H9 (cell line): ENCODE measurements at regions not wholly inside any gene's neighbourhood (a gene's known extent, or its start where the extent isn't known, plus 50 kb on each side); places are given as distances from the start of the nearest gene placed in this dataset.

ENCODE experiments used
- DNase-seq: peaks from one replicate; pipeline ENCODE4 v3.0.0-alpha.2; 2017
- H2AFZ ChIP-seq: one replicate; pipeline ENCODE4 v1.6.1; 2013; ENCODE audit warnings: mild to moderate bottlenecking, low read length, control low read depth, moderate library complexity
- H2AK5ac ChIP-seq: 2 replicates; pipeline ENCODE4 v1.6.1; 2013; ENCODE audit warnings: low read length, control low read depth, mixed read lengths; ENCODE audit not compliant: insufficient read length
- H2BK120ac ChIP-seq: one replicate; pipeline ENCODE4 v1.6.1; 2013; ENCODE audit warnings: low read depth, mild to moderate bottlenecking, low read length, control low read depth, inconsistent platforms; ENCODE audit not compliant: poor library complexity, severe bottlenecking
- H2BK12ac ChIP-seq: 2 replicates; pipeline ENCODE4 v1.6.1; 2013; ENCODE audit warnings: low read length, control low read depth, mixed read lengths, low read depth; ENCODE audit not compliant: insufficient read length
- H2BK15ac ChIP-seq: 2 replicates; pipeline ENCODE4 v1.6.1; 2013; ENCODE audit warnings: low read depth, low read length, control low read depth
- H2BK20ac ChIP-seq: one replicate; pipeline ENCODE4 v1.6.1; 2013; ENCODE audit warnings: low read depth, mild to moderate bottlenecking, low read length, control low read depth, inconsistent platforms; ENCODE audit not compliant: poor library complexity, severe bottlenecking
- H2BK5ac ChIP-seq: 2 replicates; pipeline ENCODE4 v1.6.1; 2013; ENCODE audit warnings: low read length, control low read depth, mixed read lengths; ENCODE audit not compliant: insufficient read length
- H3K14ac ChIP-seq: 2 replicates; pipeline ENCODE4 v1.6.1; 2013; ENCODE audit warnings: low read length, control low read depth; ENCODE audit not compliant: insufficient read depth
- H3K18ac ChIP-seq: 2 replicates; pipeline ENCODE4 v1.6.1; 2013; ENCODE audit warnings: low read depth, mild to moderate bottlenecking, mixed read lengths, low read length, control low read depth; ENCODE audit not compliant: insufficient read length
- H3K23ac ChIP-seq: 2 replicates; pipeline ENCODE4 v1.6.1; 2013; ENCODE audit warnings: low read length, control low read depth, mixed read lengths, low read depth; ENCODE audit not compliant: insufficient read length
- H3K23me2 ChIP-seq: 2 replicates; pipeline ENCODE4 v1.6.1; 2013; ENCODE audit warnings: low read depth, mild to moderate bottlenecking, mixed read lengths, low read length, control low read depth; ENCODE audit not compliant: insufficient read length, poor library complexity, severe bottlenecking
- H3K27ac ChIP-seq: 2 replicates; pipeline ENCODE4 v1.5.1; 2013; ENCODE audit warnings: low read length, control low read depth, mixed read lengths, low read depth; ENCODE audit not compliant: insufficient read length
- H3K27me3 ChIP-seq: 2 replicates; pipeline ENCODE4 v1.6.1; 2013; ENCODE audit warnings: low read length, control low read depth, inconsistent platforms; ENCODE audit not compliant: insufficient read depth
- H3K4ac ChIP-seq: 2 replicates; pipeline ENCODE4 v1.6.1; 2013; ENCODE audit warnings: low read depth, mild to moderate bottlenecking, control low read depth, inconsistent platforms, low read length, moderate library complexity
- H3K4me1 ChIP-seq: 2 replicates; pipeline ENCODE4 v1.6.1; 2013; ENCODE audit warnings: low read length, control low read depth, inconsistent platforms; ENCODE audit not compliant: insufficient read depth
- H3K4me2 ChIP-seq: 2 replicates; pipeline ENCODE4 v1.6.1; 2013; ENCODE audit warnings: low read length, control low read depth, mixed read lengths; ENCODE audit not compliant: insufficient read length, insufficient read depth
- H3K56ac ChIP-seq: 2 replicates; pipeline ENCODE4 v1.6.1; 2013; ENCODE audit warnings: low read depth, mild to moderate bottlenecking, mixed read lengths, low read length, control low read depth; ENCODE audit not compliant: insufficient read length
- H3K79me1 ChIP-seq: 2 replicates; pipeline ENCODE4 v1.6.1; 2013; ENCODE audit warnings: low read depth, mild to moderate bottlenecking, moderate library complexity, low read length, control low read depth, inconsistent platforms; ENCODE audit not compliant: insufficient read depth, poor library complexity, severe bottlenecking
- H3K79me2 ChIP-seq: 2 replicates; pipeline ENCODE4 v1.6.1; 2013; ENCODE audit warnings: low read length, control low read depth, inconsistent platforms; ENCODE audit not compliant: insufficient read depth
- H3K9ac ChIP-seq: 2 replicates; pipeline ENCODE4 v1.6.1; 2013; ENCODE audit warnings: low read length, control low read depth, mixed read lengths; ENCODE audit not compliant: insufficient read length; ENCODE audit errors: extremely low read depth
- H3K9me3 ChIP-seq: one replicate; pipeline ENCODE4 v1.6.1; 2013; ENCODE audit warnings: low read depth, low read length, inconsistent platforms; ENCODE audit not compliant: control insufficient read depth
- H3T11ph ChIP-seq: one replicate; pipeline ENCODE4 v1.6.1; 2013; ENCODE audit warnings: mild to moderate bottlenecking, low read length, control low read depth, inconsistent platforms
- H4K20me1 ChIP-seq: one replicate; pipeline ENCODE4 v1.6.1; 2013; ENCODE audit not compliant: control insufficient read depth, insufficient read length, insufficient read depth
- H4K5ac ChIP-seq: 2 replicates; pipeline ENCODE4 v1.6.1; 2013; ENCODE audit warnings: low read depth, mild to moderate bottlenecking, mixed read lengths, low read length, control low read depth; ENCODE audit not compliant: insufficient read length
- H4K8ac ChIP-seq: replicated peaks from 2 replicates; pipeline ENCODE4 v1.6.1; 2013; ENCODE audit warnings: low read length, control low read depth, mixed read lengths, low read depth; ENCODE audit not compliant: insufficient read length
- H4K91ac ChIP-seq: 2 replicates; pipeline ENCODE4 v1.6.1; 2013; ENCODE audit warnings: low read depth, mild to moderate bottlenecking, moderate library complexity, mixed read lengths, low read length, control low read depth; ENCODE audit not compliant: insufficient read length
- H3K27ac Mint-ChIP-seq, 3 experiments: 2 replicates in 2 of 3; 3 replicates in 1 of 3; pipeline ENCODE4 v1.8.0; 2020 to 2021; ENCODE audit warnings: mixed read lengths in 3 of 3, mild to moderate bottlenecking in 1 of 3, moderate library complexity in 1 of 3
- H3K27me3 Mint-ChIP-seq: 2 replicates; pipeline ENCODE4 v1.8.0; 2021; ENCODE audit warnings: low read depth, mild to moderate bottlenecking, moderate library complexity, mixed read lengths
- H3K36me3 Mint-ChIP-seq, 3 experiments: 2 replicates in 2 of 3; 3 replicates in 1 of 3; pipeline ENCODE4 v1.8.0; 2020 to 2021; ENCODE audit warnings: low read depth in 3 of 3, mixed read lengths in 3 of 3; ENCODE audit not compliant: insufficient read depth in 1 of 3
- H3K4me1 Mint-ChIP-seq, 2 experiments: 2 replicates each; pipeline ENCODE4 v1.8.0; 2020; ENCODE audit warnings: mixed read lengths in 2 of 2
- H3K4me3 Mint-ChIP-seq, 2 experiments: 2 replicates in 1 of 2; 3 replicates in 1 of 2; pipeline ENCODE4 v1.8.0; 2020 to 2021; ENCODE audit warnings: mild to moderate bottlenecking in 2 of 2, mixed read lengths in 2 of 2, moderate library complexity in 1 of 2
- H3K9me3 Mint-ChIP-seq, 2 experiments: 2 replicates in 1 of 2; 3 replicates in 1 of 2; pipeline ENCODE4 v1.8.0; 2020; ENCODE audit warnings: mild to moderate bottlenecking in 2 of 2, mixed read lengths in 2 of 2, moderate library complexity in 1 of 2
- WGBS: extraction: QIAGEN DNeasy Blood & Tissue Kit; methylation state at CpG from one replicate; pipeline ENCODE4 v1.1.7; 2013; ENCODE audit warnings: missing lambda C conversion rate, low lambda C conversion rate, mixed read lengths; ENCODE audit not compliant: insufficient read length; ENCODE audit errors: extremely low coverage; 5-methylcytosine and 5-hydroxymethylcytosine counted together
- TF ChIP-seq, protein P1 (sequence below): fragments of 200-600 bp; sonication (generic); conservative IDR thresholded peaks from 3 replicates; pipeline ENCODE4 v1.8.0; 2021; ENCODE audit warnings: antibody characterized with exemption, mild to moderate bottlenecking

DNA sequence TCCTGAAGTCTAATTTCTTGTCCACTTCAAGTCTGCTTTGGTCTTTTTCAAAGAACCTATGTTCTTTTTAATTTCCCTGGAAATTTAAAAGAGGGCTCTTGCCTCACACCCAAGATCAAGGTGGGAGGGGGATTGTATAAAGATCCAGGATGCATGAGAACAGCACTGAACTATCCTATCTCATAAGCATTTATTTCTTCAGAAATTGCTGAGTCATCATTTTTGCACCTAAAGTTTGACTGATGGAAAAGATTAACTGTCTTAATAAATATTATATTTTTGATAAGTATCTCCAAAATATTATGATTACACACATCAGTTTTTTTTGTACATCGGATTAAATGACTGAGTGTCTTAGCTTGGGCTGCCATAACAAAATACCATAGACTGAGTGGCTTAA is 90.5 kb downstream of the RPS24 start:
- H4K91ac ChIP-seq = no peak overlapping the region
- no peaks in the 10 kb centered on the region for H3K79me1 ChIP-seq
- peaks cover 0 to 2% (median 0%) of the 10 kb centered on the region in 3 experiments; a peak in 1 of 7 replicates for H3K36me3 Mint-ChIP-seq
- H3K18ac ChIP-seq = no peak overlapping the region
- H3K9me3 Mint-ChIP-seq = peaks cover 16 to 17% of the 10 kb centered on the region in 2 experiments; a peak in 4 of 5 replicates
- no peak overlapping the region for H2BK12ac ChIP-seq
- H3K4me2 ChIP-seq = no peak overlapping the region
- no peaks in the 10 kb centered on the region for H4K20me1 ChIP-seq
- H3K9me3 ChIP-seq = no peaks in the 10 kb centered on the region
- no peaks in the 10 kb centered on the region for H3K4me1 ChIP-seq
- no peak overlapping the region for H2BK120ac ChIP-seq
- H3K23ac ChIP-seq = no peak overlapping the region
- H3K4me1 Mint-ChIP-seq = no peaks in the 10 kb centered on the region
- H2BK20ac ChIP-seq = no peak overlapping the region
- no peak for DNase-seq
- H3K23me2 ChIP-seq = no peaks in the 10 kb centered on the region
- no peak overlapping the region for H3K27ac Mint-ChIP-seq
- H2BK5ac ChIP-seq = no peak overlapping the region
- no peak overlapping the region for H4K5ac ChIP-seq
- no peak overlapping the region for H3K56ac ChIP-seq
- H2AFZ ChIP-seq = no peak overlapping the region
- H3K4me3 Mint-ChIP-seq = no peak overlapping the region
- TF ChIP-seq, protein P1, sequence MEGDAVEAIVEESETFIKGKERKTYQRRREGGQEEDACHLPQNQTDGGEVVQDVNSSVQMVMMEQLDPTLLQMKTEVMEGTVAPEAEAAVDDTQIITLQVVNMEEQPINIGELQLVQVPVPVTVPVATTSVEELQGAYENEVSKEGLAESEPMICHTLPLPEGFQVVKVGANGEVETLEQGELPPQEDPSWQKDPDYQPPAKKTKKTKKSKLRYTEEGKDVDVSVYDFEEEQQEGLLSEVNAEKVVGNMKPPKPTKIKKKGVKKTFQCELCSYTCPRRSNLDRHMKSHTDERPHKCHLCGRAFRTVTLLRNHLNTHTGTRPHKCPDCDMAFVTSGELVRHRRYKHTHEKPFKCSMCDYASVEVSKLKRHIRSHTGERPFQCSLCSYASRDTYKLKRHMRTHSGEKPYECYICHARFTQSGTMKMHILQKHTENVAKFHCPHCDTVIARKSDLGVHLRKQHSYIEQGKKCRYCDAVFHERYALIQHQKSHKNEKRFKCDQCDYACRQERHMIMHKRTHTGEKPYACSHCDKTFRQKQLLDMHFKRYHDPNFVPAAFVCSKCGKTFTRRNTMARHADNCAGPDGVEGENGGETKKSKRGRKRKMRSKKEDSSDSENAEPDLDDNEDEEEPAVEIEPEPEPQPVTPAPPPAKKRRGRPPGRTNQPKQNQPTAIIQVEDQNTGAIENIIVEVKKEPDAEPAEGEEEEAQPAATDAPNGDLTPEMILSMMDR = no peak
- H3K9ac ChIP-seq = no peak overlapping the region
- H3K4ac ChIP-seq = no peak overlapping the region
- H2BK15ac ChIP-seq = no peak overlapping the region
- no peak overlapping the region for H4K8ac ChIP-seq
- H3K27me3 ChIP-seq = no peaks in the 10 kb centered on the region; the same call in 1 of the 2 replicates
- no CpG with 5 or more reads among the region's 1 CpG for WGBS
- no peak overlapping the region for H3T11ph ChIP-seq
- H3K27ac ChIP-seq = no peak overlapping the region
- no peak overlapping the region for H2AK5ac ChIP-seq
- peaks cover 11% of the 10 kb centered on the region for H3K27me3 Mint-ChIP-seq
- H3K14ac ChIP-seq = no peak overlapping the region
- H3K79me2 ChIP-seq = no peaks in the 10 kb centered on the region
